ENCODE measurements at regions not wholly inside any gene's neighbourhood (a gene's known extent, or its start where the extent isn't known, plus 50 kb on each side); places are given as distances from the start of the nearest gene placed in this dataset.

DNA sequence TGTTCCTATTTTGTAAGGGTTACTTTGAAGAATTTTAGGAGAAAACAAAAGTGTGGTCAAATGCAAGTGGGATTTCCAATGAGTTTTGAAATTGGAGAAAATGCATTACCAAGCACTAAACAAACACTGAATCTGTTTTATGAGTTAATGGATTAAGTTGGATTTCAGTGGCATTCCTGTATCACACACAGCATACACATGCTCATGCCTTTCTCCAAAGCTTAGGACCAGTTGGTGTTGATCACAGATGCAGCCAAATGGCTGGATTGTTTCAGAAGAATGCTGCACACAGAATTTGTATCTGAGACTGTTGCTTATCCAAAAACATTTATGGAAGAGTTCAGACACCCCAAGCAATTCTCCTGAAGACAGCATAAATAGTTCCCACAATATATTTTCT is 611.1 kb downstream of the ACTL7B start:
- TF ChIP-seq POLR2A (IDR thresholded peaks at IDR 0.05) (no peak), CTCF (IDR thresholded peaks at IDR 0.05) (no peak)
